ENCODE measurements at regions not wholly inside any gene's neighbourhood (a gene's known extent, or its start where the extent isn't known, plus 50 kb on each side); places are given as distances from the start of the nearest gene placed in this dataset.

DNA sequence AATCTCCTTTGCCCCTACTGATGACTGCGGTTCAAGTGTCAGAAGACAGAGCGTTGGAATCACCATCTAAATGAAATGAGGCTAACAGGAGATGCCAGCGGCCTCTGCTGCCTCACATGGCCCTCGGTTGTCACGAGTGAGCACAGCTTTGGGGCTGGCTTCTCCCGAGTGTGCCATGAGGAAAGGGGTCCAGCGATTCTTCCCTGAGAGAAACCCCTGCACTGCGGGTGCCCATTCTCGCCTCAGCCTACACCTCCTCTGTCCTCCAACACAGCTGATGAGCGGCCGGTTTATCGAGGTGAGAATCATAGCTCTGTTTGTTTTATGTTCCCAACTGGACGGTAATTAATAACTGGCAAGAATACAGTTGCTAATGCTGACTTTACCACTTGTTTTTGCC, 144.7 kb upstream of the RPS6KA2 start:
- no peak overlapping the region for H3K27ac ChIP-seq

DNA sequence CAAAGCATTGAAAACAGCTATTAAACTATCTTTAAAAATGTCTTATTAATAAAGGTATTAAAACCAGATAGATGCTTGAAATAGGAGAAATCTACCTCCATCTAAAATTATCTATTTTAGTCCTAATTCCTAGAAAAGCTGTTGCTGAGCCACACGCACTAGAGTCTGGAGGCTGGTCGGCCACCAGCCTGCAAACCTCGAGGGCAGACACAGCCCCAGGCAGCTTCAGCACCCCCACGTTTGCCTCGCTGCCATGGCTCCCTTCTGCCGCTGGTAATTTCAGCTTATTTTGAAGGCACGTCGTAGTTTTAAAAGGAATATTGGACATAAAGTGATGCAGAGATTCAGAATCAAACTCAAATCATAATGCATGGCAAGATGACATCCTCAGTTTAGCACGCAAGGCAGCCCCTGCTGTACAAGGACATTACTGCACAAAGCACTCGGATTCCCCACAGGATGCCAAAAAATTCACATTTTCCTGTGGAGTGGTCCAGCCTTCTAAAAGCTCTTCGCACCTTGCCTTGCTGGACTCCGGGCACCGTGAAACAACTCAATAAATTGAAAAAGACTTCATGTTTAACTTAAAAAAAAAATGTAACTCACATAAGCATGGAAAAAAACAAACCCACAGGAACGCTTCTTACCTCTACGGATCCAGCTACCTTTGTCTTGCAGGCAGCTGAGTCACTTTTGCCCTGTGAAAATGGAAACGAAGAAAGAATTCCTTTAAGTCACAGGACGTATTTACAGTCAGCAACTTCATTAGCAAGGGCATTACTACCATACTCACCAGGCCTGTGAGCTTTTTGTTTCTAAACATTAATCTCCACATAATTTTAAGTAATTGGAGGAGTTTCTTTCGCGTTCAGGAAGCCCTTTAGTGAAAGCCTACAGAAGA, 143.4 kb upstream of the RPS6KA2 start:
- peaks cover 0 to 2% (median 0%) of the 10 kb centered on the region in 9 donors for H3K4me1 ChIP-seq
- DNase-seq: no peak
- no peak for ATAC-seq
- H3K27me3 ChIP-seq: peaks cover 0 to 19% (median 9%) of the 10 kb centered on the region in 7 donors
- no peaks in the 10 kb centered on the region for H3K36me3 ChIP-seq
- H3K9me3 ChIP-seq: no peaks in the 10 kb centered on the region
- WGBS, 2 donors: 87% methylated on average over 19 of the region's 19 CpGs
- no peak overlapping the region for H3K4me3 ChIP-seq
- TF ChIP-seq, protein P1, sequence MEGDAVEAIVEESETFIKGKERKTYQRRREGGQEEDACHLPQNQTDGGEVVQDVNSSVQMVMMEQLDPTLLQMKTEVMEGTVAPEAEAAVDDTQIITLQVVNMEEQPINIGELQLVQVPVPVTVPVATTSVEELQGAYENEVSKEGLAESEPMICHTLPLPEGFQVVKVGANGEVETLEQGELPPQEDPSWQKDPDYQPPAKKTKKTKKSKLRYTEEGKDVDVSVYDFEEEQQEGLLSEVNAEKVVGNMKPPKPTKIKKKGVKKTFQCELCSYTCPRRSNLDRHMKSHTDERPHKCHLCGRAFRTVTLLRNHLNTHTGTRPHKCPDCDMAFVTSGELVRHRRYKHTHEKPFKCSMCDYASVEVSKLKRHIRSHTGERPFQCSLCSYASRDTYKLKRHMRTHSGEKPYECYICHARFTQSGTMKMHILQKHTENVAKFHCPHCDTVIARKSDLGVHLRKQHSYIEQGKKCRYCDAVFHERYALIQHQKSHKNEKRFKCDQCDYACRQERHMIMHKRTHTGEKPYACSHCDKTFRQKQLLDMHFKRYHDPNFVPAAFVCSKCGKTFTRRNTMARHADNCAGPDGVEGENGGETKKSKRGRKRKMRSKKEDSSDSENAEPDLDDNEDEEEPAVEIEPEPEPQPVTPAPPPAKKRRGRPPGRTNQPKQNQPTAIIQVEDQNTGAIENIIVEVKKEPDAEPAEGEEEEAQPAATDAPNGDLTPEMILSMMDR (IDR thresholded peaks at IDR 0.05): peak in 2 of 9 donors; percentile 8 to 16
- H3K27ac ChIP-seq: no peak overlapping the region
- intact Hi-C loops (cut with DNase I): loop anchor here in 3 of 10 donors (5.0 to 10.0 kb wide), 4 partner anchors 177 to 374 kb away; no protein-coding TSS in a partner anchor

More for the DNA sequence above, 144.7 kb upstream of the RPS6KA2 start:
- H3K9me3 ChIP-seq: no peaks in the 10 kb centered on the region
- H3K27me3 ChIP-seq: peaks cover 0 to 25% (median 9%) of the 10 kb centered on the region in 7 donors
- H3K36me3 ChIP-seq: no peaks in the 10 kb centered on the region
- ATAC-seq (no peak), DNase-seq (no peak)
- WGBS, 2 donors: 93% methylated on average over 13 of the region's 13 CpGs
- H3K4me1 ChIP-seq: peaks cover 0 to 6% (median 0%) of the 10 kb centered on the region in 9 donors
- no peak overlapping the region for H3K4me3 ChIP-seq
- intact Hi-C loops (cut with DNase I): loop anchor here in 3 of 10 donors (5.0 to 10.0 kb wide), 4 partner anchors 176 to 373 kb away; no protein-coding TSS in a partner anchor
- TF ChIP-seq, protein P1 (IDR thresholded peaks at IDR 0.05): no peak

DNA sequence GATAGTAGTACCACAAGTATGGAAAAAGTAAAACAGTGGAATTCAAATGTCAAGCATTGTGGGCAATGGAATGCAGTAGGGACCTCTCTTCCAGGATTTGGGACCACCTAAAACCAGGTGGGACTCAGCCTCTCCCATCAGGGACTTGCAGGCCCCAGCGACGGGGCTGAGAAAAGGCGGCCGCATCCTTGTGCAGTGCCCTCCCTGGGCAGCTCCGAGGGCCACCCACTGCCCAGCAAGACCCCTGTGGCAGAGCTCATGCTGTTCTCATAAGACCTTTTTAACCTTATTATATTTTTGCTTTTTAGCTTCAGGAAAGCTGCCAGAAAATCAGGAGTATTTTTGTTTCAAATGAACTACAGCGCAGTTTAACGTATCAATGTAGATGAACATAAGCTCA, 142.6 kb upstream of the RPS6KA2 start:
- H3K4me3 ChIP-seq: no peak overlapping the region
- intact Hi-C loops (cut with DNase I): loop anchor here in 3 of 10 donors (5.0 to 10.0 kb wide), 4 partner anchors 178 to 375 kb away; no protein-coding TSS in a partner anchor
- H3K27me3 ChIP-seq: peaks cover 0 to 16% (median 9%) of the 10 kb centered on the region in 7 donors
- TF ChIP-seq, protein P1 (IDR thresholded peaks at IDR 0.05): no peak
- H3K9me3 ChIP-seq: no peaks in the 10 kb centered on the region
- H3K4me1 ChIP-seq: no peaks in the 10 kb centered on the region
- ATAC-seq: no peak
- no peak overlapping the region for H3K27ac ChIP-seq
- 92% methylated on average over 7 of the region's 7 CpGs for WGBS, 2 donors
- no peak for DNase-seq
- H3K36me3 ChIP-seq: no peaks in the 10 kb centered on the region

DNA sequence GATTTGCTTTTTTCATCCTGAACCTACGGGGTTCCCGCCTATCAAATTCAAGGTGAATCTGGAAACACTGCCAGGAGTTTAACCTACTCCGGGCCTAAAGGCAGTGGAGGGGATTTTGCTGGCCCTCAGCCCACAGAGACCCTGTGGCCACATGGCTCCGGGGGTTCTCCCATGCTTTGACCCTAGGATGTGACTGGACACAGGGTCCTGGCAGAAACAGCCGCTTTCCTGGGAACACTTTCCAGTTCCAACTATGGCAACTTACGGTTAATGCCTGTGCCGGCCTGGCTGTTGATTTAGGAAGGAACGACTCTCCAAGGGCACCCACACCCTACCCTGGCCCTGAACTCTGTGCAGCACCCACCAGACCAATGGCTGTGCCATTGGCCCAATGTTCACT, 141.7 kb upstream of the RPS6KA2 start:
- no peak for ATAC-seq
- Histone ChIP-seq H3K36me3 (no peaks in the 10 kb centered on the region), H3K4me1 (no peaks in the 10 kb centered on the region), H3K4me3 (no peak overlapping the region), H3K27ac (no peak overlapping the region), H3K9me3 (no peaks in the 10 kb centered on the region), H3K27me3 (peaks cover 0 to 12% (median 4%) of the 10 kb centered on the region in 7 donors)
- 80 to 87% methylated on average over 8 of the region's 8 CpGs for WGBS, 2 donors
- intact Hi-C loops (cut with DNase I): no loop called here
- TF ChIP-seq, protein P1 (IDR thresholded peaks at IDR 0.05): no peak
- no peak for DNase-seq

Data from heart right ventricle (tissue), 16 donors.